Keratinocyte (primary cell): ENCODE measurements at regions not wholly inside any gene's neighbourhood (a gene's known extent, or its start where the extent isn't known, plus 50 kb on each side); places are given as distances from the start of the nearest gene placed in this dataset.

Experiments used
- DNase-seq: peaks from one replicate; pipeline ENCODE4 v3.0.0-alpha.2; 2011; ENCODE audit warnings: low read depth, missing footprints, low spot score
- FAIRE-seq: peaks from 2 replicates; lab custom pipeline; 2011; peaks lifted over from hg19 to GRCh38; lab: Jason Lieb, UNC
- H2AFZ ChIP-seq: 2 replicates; pipeline ENCODE4 v1.6.0; 2012; ENCODE audit warnings: low read length, control low read depth, inconsistent platforms; ENCODE audit not compliant: control insufficient read depth
- H3K27ac ChIP-seq: 2 replicates; pipeline ENCODE4 v1.5.1; 2011; ENCODE audit warnings: low read length; ENCODE audit not compliant: control insufficient read depth, insufficient read depth
- H3K27me3 ChIP-seq: 3 replicates; pipeline ENCODE4 v1.6.0; 2011; ENCODE audit warnings: low read length; ENCODE audit not compliant: control insufficient read depth, insufficient read depth; ENCODE audit errors: extremely low read depth
- H3K36me3 ChIP-seq, 2 experiments: 2 replicates in 1 of 2; 3 replicates in 1 of 2; pipeline ENCODE4 v1.5.1; 2011; ENCODE audit warnings: low read length in 2 of 2, mild to moderate bottlenecking in 1 of 2; ENCODE audit not compliant: control insufficient read depth in 2 of 2, insufficient read depth in 2 of 2; ENCODE audit errors: extremely low read depth in 1 of 2
- H3K4me1 ChIP-seq: 3 replicates; pipeline ENCODE4 v1.5.1; 2011; ENCODE audit warnings: low read length; ENCODE audit not compliant: control insufficient read depth, insufficient read depth; ENCODE audit errors: extremely low read depth
- H3K4me2 ChIP-seq: 3 replicates; pipeline ENCODE4 v1.6.0; 2011; ENCODE audit warnings: low read depth, low read length; ENCODE audit not compliant: control insufficient read depth, insufficient read depth; ENCODE audit errors: extremely low read depth
- H3K4me3 ChIP-seq, 3 experiments: fragments of 200-600 bp in 1 of 3; sonication (generic) in 1 of 3; 2 replicates in 2 of 3; 3 replicates in 1 of 3; pipeline ENCODE4 v1.5.1; 2011 to 2016; ENCODE audit warnings: low read length in 3 of 3, mild to moderate bottlenecking in 3 of 3, control low read depth in 2 of 3, inconsistent platforms in 1 of 3, low read depth in 1 of 3, mixed read lengths in 1 of 3, mixed run types in 1 of 3, moderate library complexity in 1 of 3; ENCODE audit not compliant: control insufficient read depth in 2 of 3, insufficient read depth in 2 of 3; ENCODE audit errors: extremely low read depth in 1 of 3
- H3K79me2 ChIP-seq: 2 replicates; pipeline ENCODE4 v1.6.0; 2012; ENCODE audit warnings: low read length; ENCODE audit not compliant: control insufficient read depth, insufficient read depth
- H3K9ac ChIP-seq: 3 replicates; pipeline ENCODE4 v1.6.0; 2011; ENCODE audit warnings: low read length; ENCODE audit not compliant: control insufficient read depth, insufficient read depth; ENCODE audit errors: extremely low read depth
- H3K9me1 ChIP-seq: 3 replicates; pipeline ENCODE4 v1.6.0; 2011; ENCODE audit warnings: low read length; ENCODE audit not compliant: control insufficient read depth, insufficient read depth; ENCODE audit errors: extremely low read depth
- H3K9me3 ChIP-seq: 2 replicates; pipeline ENCODE4 v1.5.1; 2012; ENCODE audit warnings: low read depth, low read length; ENCODE audit not compliant: control insufficient read depth
- H4K20me1 ChIP-seq: 3 replicates; pipeline ENCODE4 v1.6.0; 2011; ENCODE audit warnings: low read length; ENCODE audit not compliant: control insufficient read depth, insufficient read depth; ENCODE audit errors: extremely low read depth
- CTCF ChIP-seq, 3 experiments: IDR thresholded peaks in 1 of 3; conservative IDR thresholded peaks in 1 of 3; optimal IDR thresholded peaks in 1 of 3; 2 replicates in 2 of 3; 3 replicates in 1 of 3; pipeline versions ENCODE3 to v1.5.1; 2011; ENCODE audit warnings: low read length in 3 of 3, mild to moderate bottlenecking in 3 of 3, moderate library complexity in 2 of 3, control low read depth in 1 of 3, inconsistent platforms in 1 of 3; ENCODE audit not compliant: insufficient read depth in 2 of 3; ENCODE audit errors: extremely low read depth in 1 of 3
- EZH2 ChIP-seq: IDR thresholded peaks from one replicate; pipeline ENCODE4 v1.6.1; 2012; ENCODE audit warnings: inconsistent platforms, mild to moderate bottlenecking, low read length, moderate library complexity
- dilution Hi-C: fragments of 300-500 bp; cut with MboI; formaldehyde crosslinking; loops from one replicate; pipeline ENCODE4 v1.7.0; 2020; ENCODE audit warnings: low sequenced_read_pairs; ENCODE audit not compliant: extremely low pct_ligation_motif_present

GRCh38 chr7:27299861-27300260, 57.3 kb downstream of the EVX1 start:
- Histone ChIP-seq H3K4me2 (no peak overlapping the region), H3K9ac (no peak overlapping the region), H3K27me3 (no peaks in the 10 kb centered on the region), H3K4me3 (no peak overlapping the region), H3K4me1 (peaks cover 5% of the 10 kb centered on the region), H3K79me2 (no peaks in the 10 kb centered on the region), H3K36me3 (no peaks in the 10 kb centered on the region), H3K9me1 (no peaks in the 10 kb centered on the region), H2AFZ (no peak overlapping the region), H3K9me3 (no peaks in the 10 kb centered on the region), H3K27ac (no peak overlapping the region), H4K20me1 (no peaks in the 10 kb centered on the region)
- dilution Hi-C loops = no loop called here
- FAIRE-seq (no peak), DNase-seq (no peak)
- no peak for TF ChIP-seq CTCF (optimal IDR thresholded peaks at IDR 0.05 in 1 of 3, IDR thresholded peaks at IDR 0.05 in 1 of 3, conservative IDR thresholded peaks at IDR 0.05 in 1 of 3; ENCODE audit: extremely low read depth in 1 of 3, insufficient read depth in 2 of 3, low read length in 3 of 3)
- no peak for TF ChIP-seq EZH2

- no peak overlapping the region for H2AFZ ChIP-seq
- DNase-seq = no peak
- dilution Hi-C loops = no loop called here
- no peak overlapping the region for H3K9ac ChIP-seq
- no peak overlapping the region for H3K4me3 ChIP-seq
- FAIRE-seq = no peak
- no peak overlapping the region for H3K27ac ChIP-seq
- H3K27me3 ChIP-seq = no peaks in the 10 kb centered on the region
- peaks cover 5% of the 10 kb centered on the region for H3K4me1 ChIP-seq
- H3K36me3 ChIP-seq = no peaks in the 10 kb centered on the region
- no peak overlapping the region for H3K4me2 ChIP-seq
- H4K20me1 ChIP-seq = no peaks in the 10 kb centered on the region
- H3K9me1 ChIP-seq = no peaks in the 10 kb centered on the region
- H3K79me2 ChIP-seq = no peaks in the 10 kb centered on the region
- H3K9me3 ChIP-seq = no peaks in the 10 kb centered on the region
- TF ChIP-seq EZH2 = no peak
Measured at GRCh38 chr7:27300421-27300820, 57.8 kb downstream of the EVX1 start.

GRCh38 chr7:27302590-27302989, 60.0 kb downstream of the EVX1 start:
- DNase-seq (no peak), FAIRE-seq (no peak)
- no peaks in the 10 kb centered on the region for H3K9me1 ChIP-seq
- H3K9me3 ChIP-seq = no peaks in the 10 kb centered on the region
- peak overlapping the region; percentile 35 for H3K4me2 ChIP-seq
- H3K9ac ChIP-seq = no peak overlapping the region
- peaks cover 5% of the 10 kb centered on the region for H3K4me1 ChIP-seq
- H3K4me3 ChIP-seq = no peak overlapping the region
- H3K27me3 ChIP-seq = no peaks in the 10 kb centered on the region
- dilution Hi-C loops = no loop called here
- TF ChIP-seq CTCF (optimal IDR thresholded peaks at IDR 0.05 in 1 of 3, IDR thresholded peaks at IDR 0.05 in 1 of 3, conservative IDR thresholded peaks at IDR 0.05 in 1 of 3; ENCODE audit: extremely low read depth in 1 of 3, insufficient read depth in 2 of 3, low read length in 3 of 3) (no peak), EZH2 (no peak)
- peak overlapping the region; percentile 5 for H2AFZ ChIP-seq
- no peaks in the 10 kb centered on the region for H3K79me2 ChIP-seq
- H3K27ac ChIP-seq = no peak overlapping the region
- no peaks in the 10 kb centered on the region for H3K36me3 ChIP-seq
- H4K20me1 ChIP-seq = no peaks in the 10 kb centered on the region
